ENCODE measurements at regions not wholly inside any gene's neighbourhood (a gene's known extent, or its start where the extent isn't known, plus 50 kb on each side); places are given as distances from the start of the nearest gene placed in this dataset.

DNA sequence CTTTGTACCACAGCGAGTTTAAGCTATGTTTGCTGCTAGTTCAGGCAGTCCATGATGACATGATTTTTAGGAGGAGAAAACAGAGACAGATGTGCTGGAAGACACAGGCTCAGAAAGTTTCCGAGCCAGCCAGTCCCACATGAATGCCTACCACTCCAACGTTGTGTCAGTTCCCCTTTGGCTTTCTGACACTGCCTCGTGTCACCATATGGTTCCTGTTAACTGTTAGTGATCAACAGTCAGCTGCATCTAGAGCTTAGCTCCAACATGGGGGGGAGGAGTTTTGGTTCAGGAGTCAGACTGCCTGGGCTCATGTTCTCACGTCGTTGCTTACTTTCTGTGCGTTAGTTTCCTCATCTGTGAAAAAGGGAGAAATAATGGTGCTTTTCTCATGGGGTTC is 343.7 kb downstream of the MID1IP1 start:
- Mint-ChIP-seq H3K9me3 (no peaks in the 10 kb centered on the region), H3K27ac (no peak overlapping the region), H3K4me1 (peaks cover 1% of the 10 kb centered on the region), H3K4me3 (no peak overlapping the region), H3K27me3 (no peaks in the 10 kb centered on the region), H3K36me3 (ENCODE audit: low read depth) (no peaks in the 10 kb centered on the region)
- DNase-seq = no peak
- intact Hi-C loops (cut with micrococcal nuclease) = no loop called here

DNA sequence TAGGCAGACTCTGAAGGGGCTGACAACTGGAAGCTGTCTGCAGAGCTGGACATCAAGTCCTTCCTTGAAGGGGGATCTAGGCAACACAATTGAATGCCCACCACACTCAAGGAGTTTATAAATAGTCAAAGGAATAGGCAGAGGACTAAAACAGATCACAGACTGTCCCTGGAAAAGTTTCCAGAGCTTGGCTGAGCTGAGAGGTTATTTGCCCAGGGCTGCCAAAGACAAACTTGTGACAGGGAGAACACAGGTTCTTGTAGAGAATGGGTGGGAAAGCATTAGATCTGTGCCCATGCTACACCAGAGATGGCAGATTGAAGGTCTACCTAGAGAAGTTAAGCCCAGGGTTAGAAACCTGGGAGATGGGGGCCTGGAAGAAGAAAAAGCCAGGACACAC is 344.6 kb downstream of the MID1IP1 start:
- Mint-ChIP-seq H3K4me1 (peaks cover 2% of the 10 kb centered on the region), H3K4me3 (no peak overlapping the region), H3K9me3 (no peaks in the 10 kb centered on the region), H3K27ac (no peak overlapping the region), H3K27me3 (no peaks in the 10 kb centered on the region), H3K36me3 (ENCODE audit: low read depth) (no peaks in the 10 kb centered on the region)
- no peak for DNase-seq
- intact Hi-C loops (cut with micrococcal nuclease) = no loop called here

DNA sequence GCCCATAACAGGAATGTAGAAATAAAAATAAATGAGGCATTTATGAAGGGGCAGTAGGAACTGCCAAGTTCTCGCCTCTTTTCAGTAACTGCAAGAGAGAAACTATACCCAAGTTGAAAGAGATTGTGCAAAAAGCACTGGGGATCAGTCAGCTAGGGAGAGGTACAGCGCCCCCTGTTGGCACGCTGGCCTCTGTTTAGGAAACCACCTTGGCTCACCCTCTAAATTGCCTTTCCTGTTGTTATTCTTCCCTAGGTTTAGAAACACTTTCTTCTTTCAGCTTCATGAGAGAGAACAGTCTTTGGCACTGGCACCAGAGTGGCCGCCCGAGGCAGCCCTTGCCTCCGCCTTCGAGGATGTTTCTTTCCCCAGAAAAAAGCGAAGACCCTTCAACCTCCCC is 348.5 kb downstream of the MID1IP1 start:
- Mint-ChIP-seq H3K27me3 (no peaks in the 10 kb centered on the region), H3K4me1 (peaks cover 2% of the 10 kb centered on the region), H3K9me3 (no peaks in the 10 kb centered on the region), H3K36me3 (ENCODE audit: low read depth) (no peaks in the 10 kb centered on the region), H3K4me3 (no peak overlapping the region), H3K27ac (no peak overlapping the region)
- peak; percentile 85 for DNase-seq
- intact Hi-C loops (cut with micrococcal nuclease) = loop anchor here (1.0 to 5.0 kb wide), 2 partner anchors 382 to 395 kb away; no protein-coding TSS in a partner anchor

DNA sequence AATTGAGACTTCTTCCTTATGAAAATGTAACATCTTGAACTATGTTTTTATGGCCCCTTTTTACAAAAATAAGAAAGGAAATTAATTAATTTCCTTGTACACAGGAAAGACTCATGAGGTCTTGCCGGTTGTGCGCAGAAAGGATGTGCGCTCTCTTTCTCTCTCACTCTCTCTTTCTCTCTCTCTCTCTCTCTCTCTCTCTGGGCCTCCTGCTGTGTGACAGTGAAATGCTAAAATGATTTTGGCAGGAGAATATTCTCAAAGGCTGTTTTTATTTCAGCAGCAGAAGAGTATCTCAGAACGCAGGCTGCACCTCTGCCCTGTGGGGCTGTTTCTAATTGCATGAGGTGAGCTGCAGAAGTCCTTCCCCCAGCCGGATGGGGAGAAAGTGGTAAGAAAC is 349.0 kb downstream of the MID1IP1 start:
- no peak overlapping the region for H3K27ac Mint-ChIP-seq
- no peaks in the 10 kb centered on the region for H3K27me3 Mint-ChIP-seq
- no peak for DNase-seq
- no peak overlapping the region for H3K4me3 Mint-ChIP-seq
- H3K36me3 Mint-ChIP-seq (ENCODE audit: low read depth) = no peaks in the 10 kb centered on the region
- no peaks in the 10 kb centered on the region for H3K9me3 Mint-ChIP-seq
- peaks cover 2% of the 10 kb centered on the region for H3K4me1 Mint-ChIP-seq
- intact Hi-C loops (cut with micrococcal nuclease) = loop anchor here (5.0 kb wide), 1 partner anchor 383 kb away; no protein-coding TSS in a partner anchor

- Mint-ChIP-seq H3K27me3 (no peaks in the 10 kb centered on the region), H3K27ac (no peak overlapping the region), H3K4me3 (no peak overlapping the region), H3K9me3 (no peaks in the 10 kb centered on the region), H3K4me1 (peaks cover 2% of the 10 kb centered on the region), H3K36me3 (ENCODE audit: low read depth) (no peaks in the 10 kb centered on the region)
- DNase-seq = no peak
- intact Hi-C loops (cut with micrococcal nuclease) = loop anchor here (5.0 kb wide), 1 partner anchor 383 kb away; no protein-coding TSS in a partner anchor
These were observed 349.4 kb downstream of the MID1IP1 start for GRCh38 chrX:39150621-39151020.

DNA sequence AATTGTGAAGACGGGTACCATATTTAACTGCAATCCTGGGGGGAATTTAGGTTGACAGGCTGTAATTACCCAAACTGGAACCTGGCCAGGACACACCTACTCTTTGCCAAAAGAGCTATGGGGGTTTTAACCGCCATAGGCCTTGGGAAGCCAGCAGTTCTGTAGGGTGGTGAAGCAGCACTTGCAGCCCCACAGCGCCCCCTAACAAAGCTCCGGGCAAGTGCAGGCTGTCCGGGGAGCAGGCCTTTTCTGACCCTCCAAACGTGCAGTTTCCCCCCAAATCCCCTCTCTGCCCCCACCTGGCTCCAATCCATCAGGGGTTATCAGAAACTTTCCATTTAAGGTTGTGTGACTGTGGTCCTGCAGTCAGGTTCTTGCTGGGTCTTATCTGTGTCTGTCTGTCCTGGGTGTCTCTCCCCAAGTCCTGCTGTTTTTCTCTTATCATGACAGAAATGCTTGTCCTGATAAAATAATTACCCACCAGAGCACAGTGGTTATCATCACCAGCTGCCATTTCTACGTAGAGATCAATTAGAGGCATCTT is 350.9 kb downstream of the MID1IP1 start:
- H3K27me3 Mint-ChIP-seq = no peaks in the 10 kb centered on the region
- H3K36me3 Mint-ChIP-seq (ENCODE audit: low read depth) = no peaks in the 10 kb centered on the region
- H3K4me1 Mint-ChIP-seq = peaks cover 3% of the 10 kb centered on the region
- DNase-seq = peak; percentile 76
- H3K4me3 Mint-ChIP-seq = no peak overlapping the region
- intact Hi-C loops (cut with micrococcal nuclease) = loop anchor here (5.0 kb wide), 1 partner anchor 385 kb away; no protein-coding TSS in a partner anchor
- no peaks in the 10 kb centered on the region for H3K9me3 Mint-ChIP-seq
- H3K27ac Mint-ChIP-seq = no peak overlapping the region

DNA sequence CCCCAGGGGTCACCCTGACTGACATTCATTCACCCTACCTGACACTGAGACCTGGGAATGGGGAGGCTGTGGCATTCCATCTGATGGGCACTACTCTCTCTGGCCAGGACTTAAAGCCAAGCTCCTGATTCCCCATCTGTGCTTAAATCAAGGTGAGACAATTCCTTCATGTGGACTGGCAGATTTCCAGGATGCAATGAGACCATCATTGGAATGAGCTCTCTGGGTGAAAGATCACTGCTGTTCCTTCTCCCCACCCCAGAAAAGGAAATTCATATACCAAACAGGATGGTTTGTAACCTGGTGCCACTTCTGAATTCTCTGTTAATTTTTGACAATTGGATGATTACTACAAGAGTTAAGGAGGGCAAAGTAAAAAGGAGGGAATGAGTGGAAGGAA is 354.8 kb downstream of the MID1IP1 start:
- Mint-ChIP-seq H3K27ac (no peak overlapping the region), H3K4me3 (no peak overlapping the region), H3K9me3 (no peaks in the 10 kb centered on the region), H3K27me3 (no peaks in the 10 kb centered on the region), H3K4me1 (peaks cover 11% of the 10 kb centered on the region), H3K36me3 (ENCODE audit: low read depth) (no peaks in the 10 kb centered on the region)
- DNase-seq = no peak
- intact Hi-C loops (cut with micrococcal nuclease) = no loop called here

DNA sequence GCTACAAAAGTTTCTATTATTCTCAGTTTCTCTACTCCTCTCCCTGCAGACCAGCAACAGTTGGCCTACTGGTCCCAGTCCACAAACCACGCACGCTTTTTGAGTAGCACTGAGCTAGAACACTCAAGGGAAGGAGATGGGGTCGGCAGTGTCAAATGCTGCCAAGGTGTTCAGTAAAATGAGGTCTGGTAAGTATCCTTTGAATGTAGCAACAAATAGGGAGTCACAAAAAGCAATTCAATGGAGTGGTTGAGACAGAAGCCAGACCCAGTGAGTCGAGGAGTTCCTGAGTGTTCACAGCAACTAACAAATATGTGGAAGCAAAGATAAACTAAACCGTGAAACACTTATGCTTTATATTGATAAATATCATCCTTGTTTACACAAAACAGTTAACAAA is 355.7 kb downstream of the MID1IP1 start:
- H3K36me3 Mint-ChIP-seq (ENCODE audit: low read depth) = no peaks in the 10 kb centered on the region
- no peaks in the 10 kb centered on the region for H3K9me3 Mint-ChIP-seq
- H3K4me3 Mint-ChIP-seq = no peak overlapping the region
- intact Hi-C loops (cut with micrococcal nuclease) = no loop called here
- no peak for DNase-seq
- H3K27me3 Mint-ChIP-seq = no peaks in the 10 kb centered on the region
- peaks cover 14% of the 10 kb centered on the region for H3K4me1 Mint-ChIP-seq
- no peak overlapping the region for H3K27ac Mint-ChIP-seq

DNA sequence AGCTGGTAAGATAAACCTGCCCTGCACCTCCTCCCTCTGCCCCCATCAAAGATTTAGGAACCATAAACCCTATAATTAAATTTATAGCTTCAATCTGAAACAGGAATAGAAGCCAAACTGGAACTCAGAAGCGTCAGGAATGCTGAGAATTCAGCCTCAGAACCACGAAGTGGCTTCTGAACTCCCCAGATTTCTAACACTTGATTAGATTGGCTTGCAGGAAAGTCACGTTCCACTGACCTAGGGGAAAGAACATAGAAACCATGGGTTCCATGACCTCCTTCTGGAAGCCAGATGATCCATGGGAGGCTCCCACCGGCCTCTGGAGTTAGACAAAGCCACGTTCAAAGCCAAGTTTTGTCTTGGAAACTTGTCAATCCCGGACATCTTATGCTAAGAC is 356.5 kb downstream of the MID1IP1 start:
- H3K4me1 Mint-ChIP-seq = peaks cover 19% of the 10 kb centered on the region
- H3K36me3 Mint-ChIP-seq (ENCODE audit: low read depth) = no peaks in the 10 kb centered on the region
- DNase-seq = no peak
- no peaks in the 10 kb centered on the region for H3K9me3 Mint-ChIP-seq
- intact Hi-C loops (cut with micrococcal nuclease) = no loop called here
- no peaks in the 10 kb centered on the region for H3K27me3 Mint-ChIP-seq
- H3K4me3 Mint-ChIP-seq = no peak overlapping the region
- no peak overlapping the region for H3K27ac Mint-ChIP-seq

DNA sequence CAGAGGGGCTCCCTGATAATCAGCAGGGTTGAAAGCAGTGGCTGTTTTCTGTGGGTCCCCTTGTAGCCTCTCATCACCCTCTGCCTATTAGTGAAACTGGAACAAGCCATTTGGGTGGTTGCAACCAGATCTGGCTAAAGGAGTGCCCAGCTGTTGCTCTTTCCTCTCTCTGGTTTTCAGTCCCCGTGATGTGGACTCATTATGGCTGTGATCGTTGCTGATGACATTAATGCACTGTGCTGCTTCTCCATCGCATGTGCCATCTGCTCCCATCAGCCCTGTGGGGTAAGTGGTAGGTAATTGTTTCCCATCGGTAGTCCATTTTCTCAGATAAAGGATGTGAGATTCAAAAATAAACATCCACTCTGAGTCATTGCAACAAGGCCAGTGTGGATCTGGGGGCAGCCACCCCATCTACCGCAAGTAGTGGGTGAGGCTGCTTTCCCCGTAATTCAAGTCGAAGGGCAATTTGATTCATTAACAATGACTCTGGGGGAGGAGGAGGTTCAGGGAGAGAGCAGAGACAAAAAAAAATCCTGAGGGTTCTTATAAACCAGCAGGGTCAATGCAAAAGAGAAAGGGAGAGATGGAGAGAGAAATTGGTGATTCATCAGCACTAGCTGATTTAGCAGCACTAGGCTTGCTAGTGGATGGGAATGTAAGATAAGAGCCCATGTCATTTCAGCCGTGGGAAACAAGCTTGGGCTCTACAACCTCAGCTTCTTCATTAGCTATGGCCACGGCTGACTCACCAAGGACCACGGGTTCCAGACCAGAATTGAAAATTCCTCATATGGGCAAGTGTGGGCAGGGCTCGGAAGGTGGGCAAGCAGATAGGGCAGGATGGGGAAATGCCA is 357.8 kb downstream of the MID1IP1 start:
- intact Hi-C loops (cut with micrococcal nuclease) = no loop called here
- no peak for DNase-seq
- Mint-ChIP-seq H3K27ac (no peak overlapping the region), H3K36me3 (ENCODE audit: low read depth) (no peaks in the 10 kb centered on the region), H3K27me3 (peaks cover 2% of the 10 kb centered on the region), H3K4me1 (peaks cover 27% of the 10 kb centered on the region), H3K9me3 (no peaks in the 10 kb centered on the region), H3K4me3 (no peak overlapping the region)

DNA sequence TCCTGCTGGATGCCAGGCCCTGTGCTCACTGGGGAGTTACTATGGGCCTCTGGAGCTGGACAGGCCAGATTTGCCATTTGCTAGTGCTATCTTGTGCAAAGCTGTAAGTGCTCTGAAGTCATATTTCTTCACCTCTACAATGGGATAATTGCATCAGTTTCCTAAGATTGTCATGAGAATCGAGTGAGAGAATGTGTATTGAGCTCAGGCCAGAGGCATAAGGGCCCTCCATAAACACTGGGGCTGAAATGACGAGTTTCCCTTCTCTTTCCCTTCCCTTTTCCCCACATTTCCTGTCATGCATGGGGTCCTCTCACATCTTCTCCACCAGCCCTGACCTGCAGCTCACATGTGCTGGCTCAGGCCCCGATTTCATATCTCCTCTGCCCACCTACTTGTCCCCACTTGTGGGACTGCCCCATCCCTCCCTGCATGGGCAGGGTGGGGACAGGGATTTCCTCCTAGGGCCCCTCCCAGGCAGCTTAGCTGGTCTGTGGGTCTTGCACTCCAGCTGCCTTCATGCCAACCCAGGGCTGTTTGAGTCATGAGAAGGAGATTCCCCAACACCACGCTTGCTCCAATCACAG is 358.8 kb downstream of the MID1IP1 start:
- intact Hi-C loops (cut with micrococcal nuclease) = loop anchor here (5.0 to 10.0 kb wide), 4 partner anchors 82 to 265 kb away; no protein-coding TSS in a partner anchor
- Mint-ChIP-seq H3K4me1 (peaks cover 31% of the 10 kb centered on the region), H3K9me3 (no peaks in the 10 kb centered on the region), H3K4me3 (no peak overlapping the region), H3K27ac (no peak overlapping the region), H3K27me3 (peaks cover 2% of the 10 kb centered on the region), H3K36me3 (ENCODE audit: low read depth) (no peaks in the 10 kb centered on the region)
- no peak for DNase-seq

- DNase-seq = no peak
- Mint-ChIP-seq H3K4me1 (peaks cover 39% of the 10 kb centered on the region), H3K9me3 (no peaks in the 10 kb centered on the region), H3K36me3 (ENCODE audit: low read depth) (no peaks in the 10 kb centered on the region), H3K4me3 (peak overlapping the region; percentile 64), H3K27ac (peak overlapping the region; percentile 78), H3K27me3 (peaks cover 2% of the 10 kb centered on the region)
- intact Hi-C loops (cut with micrococcal nuclease) = loop anchor here (2.0 to 10.0 kb wide), 5 partner anchors 43 to 263 kb away; no protein-coding TSS in a partner anchor
These were observed 360.5 kb downstream of the MID1IP1 start for GRCh38 chrX:39161611-39162255.

GRCh38 chrX:39162322-39162735 is 361.1 kb downstream of the MID1IP1 start:
- H3K9me3 Mint-ChIP-seq = no peaks in the 10 kb centered on the region
- H3K36me3 Mint-ChIP-seq (ENCODE audit: low read depth) = no peaks in the 10 kb centered on the region
- intact Hi-C loops (cut with micrococcal nuclease) = loop anchor here (2.0 to 10.0 kb wide), 5 partner anchors 42 to 262 kb away; no protein-coding TSS in a partner anchor
- H3K4me3 Mint-ChIP-seq = peak overlapping the region; percentile 64
- DNase-seq = peak; percentile 71
- H3K27me3 Mint-ChIP-seq = peaks cover 2% of the 10 kb centered on the region
- H3K27ac Mint-ChIP-seq = peak overlapping the region; percentile 78
- peaks cover 39% of the 10 kb centered on the region for H3K4me1 Mint-ChIP-seq
